ENCODE measurements at regions not wholly inside any gene's neighbourhood (a gene's known extent, or its start where the extent isn't known, plus 50 kb on each side); places are given as distances from the start of the nearest gene placed in this dataset.
"Not testable (repeated sequence)": the region's sequence is repeated elsewhere in the genome, so short reads cannot be mapped to it uniquely, and the experiment has no call there.

GRCh38 chr22:48070760-48071159 lies 1308.3 kb downstream of the TBC1D22A start:
- no peak for DNase-seq (ENCODE audit: low spot score)

GRCh38 chr22:48070083-48070482 lies 1307.6 kb downstream of the TBC1D22A start:
- DNase-seq (ENCODE audit: low spot score): no peak

GRCh38 chr22:48069256-48069655 lies 1306.8 kb downstream of the TBC1D22A start:
- no peak for DNase-seq (ENCODE audit: low spot score)

GRCh38 chr22:48068323-48068885 lies 1306.0 kb downstream of the TBC1D22A start:
- DNase-seq (ENCODE audit: low spot score): no peak

GRCh38 chr22:48065892-48066291 lies 1303.4 kb downstream of the TBC1D22A start:
- DNase-seq (ENCODE audit: low spot score): no peak

- DNase-seq (ENCODE audit: low spot score): no peak
Observed at GRCh38 chr22:48061726-48062125, 1299.3 kb downstream of the TBC1D22A start.

GRCh38 chr22:48060266-48060665 lies 1297.8 kb downstream of the TBC1D22A start:
- DNase-seq (ENCODE audit: low spot score): no peak

GRCh38 chr22:48059521-48059920 lies 1297.1 kb downstream of the TBC1D22A start:
- not testable (repeated sequence) for DNase-seq (ENCODE audit: low spot score)

GRCh38 chr22:48057116-48057835 lies 1294.8 kb downstream of the TBC1D22A start:
- no peak for DNase-seq (ENCODE audit: low spot score)

- peak; percentile 64 for DNase-seq (ENCODE audit: low spot score)
Observed at GRCh38 chr22:48055827-48056226, 1293.4 kb downstream of the TBC1D22A start.

- no peak for DNase-seq (ENCODE audit: low spot score)
Observed at GRCh38 chr22:48055185-48055584, 1292.7 kb downstream of the TBC1D22A start.

GRCh38 chr22:48054596-48054995 lies 1292.1 kb downstream of the TBC1D22A start:
- no peak for DNase-seq (ENCODE audit: low spot score)

GRCh38 chr22:48053973-48054372 lies 1291.5 kb downstream of the TBC1D22A start:
- no peak for DNase-seq (ENCODE audit: low spot score)

- no peak for DNase-seq (ENCODE audit: low spot score)
Observed at GRCh38 chr22:48053486-48053885, 1291.0 kb downstream of the TBC1D22A start.

GRCh38 chr22:48052621-48052890 lies 1290.1 kb downstream of the TBC1D22A start:
- DNase-seq (ENCODE audit: low spot score): no peak

- no peak for DNase-seq (ENCODE audit: low spot score)
Observed at GRCh38 chr22:48051796-48052620, 1289.6 kb downstream of the TBC1D22A start.

- DNase-seq (ENCODE audit: low spot score): no peak
Observed at GRCh38 chr22:48050836-48051235, 1288.4 kb downstream of the TBC1D22A start.

- no peak for DNase-seq (ENCODE audit: low spot score)
Observed at GRCh38 chr22:48049116-48049515, 1286.7 kb downstream of the TBC1D22A start.

- DNase-seq (ENCODE audit: low spot score): no peak
Observed at GRCh38 chr22:48047722-48048500, 1285.5 kb downstream of the TBC1D22A start.

- no peak for DNase-seq (ENCODE audit: low spot score)
Observed at GRCh38 chr22:48045369-48045768, 1282.9 kb downstream of the TBC1D22A start.

GRCh38 chr22:48044487-48045060 lies 1282.1 kb downstream of the TBC1D22A start:
- no peak for DNase-seq (ENCODE audit: low spot score)

- no peak for DNase-seq (ENCODE audit: low spot score)
Observed at GRCh38 chr22:48043581-48043980, 1281.1 kb downstream of the TBC1D22A start.

Measured in H4 (cell line).